ENCODE measurements at regions not wholly inside any gene's neighbourhood (a gene's known extent, or its start where the extent isn't known, plus 50 kb on each side); places are given as distances from the start of the nearest gene placed in this dataset.
A peak's percentile ranks its signal among the peaks of the same experiment; 100 is the strongest.

DNA sequence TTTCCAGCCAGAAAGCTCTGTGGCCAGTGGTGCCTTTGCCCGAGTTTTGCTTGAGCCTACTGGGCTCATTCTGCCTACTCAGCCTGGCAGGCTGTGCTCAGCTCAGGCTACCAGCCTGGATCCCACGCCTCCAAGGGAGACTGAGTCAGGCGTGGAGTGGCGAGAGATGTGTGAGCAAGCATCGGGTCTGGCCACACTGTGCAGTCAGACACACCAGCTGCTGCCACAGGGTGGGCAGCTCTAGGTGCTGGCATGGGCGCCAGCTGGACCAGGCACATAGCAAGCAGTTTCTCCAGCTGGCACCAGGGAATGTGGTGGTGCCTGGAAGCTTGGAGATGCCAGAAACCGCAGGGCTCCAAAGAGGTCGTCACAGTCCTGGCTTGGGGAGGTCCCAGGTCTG lies 498.5 kb upstream of the CNTN4 start:
- no peak overlapping the region for H3K4me3 ChIP-seq (ENCODE audit: low read length)
- no peaks in the 10 kb centered on the region for H3K4me1 ChIP-seq (ENCODE audit: control insufficient read depth, insufficient read depth, low read length)
- WGBS (ENCODE audit: insufficient coverage, low lambda C conversion rate), result no CpG with 5 or more reads among the region's 8 CpGs
- no peaks in the 10 kb centered on the region for H3K9me3 ChIP-seq (ENCODE audit: control insufficient read depth, low read depth, low read length)
- H3K36me3 ChIP-seq (ENCODE audit: control insufficient read depth, insufficient read depth, low read length), result no peaks in the 10 kb centered on the region
- no peaks in the 10 kb centered on the region for H3K27me3 ChIP-seq (ENCODE audit: control insufficient read depth, insufficient read depth, low read length)
- no peak for DNase-seq
- H3K27ac ChIP-seq (ENCODE audit: low read length), result no peak overlapping the region

GRCh38 chr3:1600700-1601418 lies 497.8 kb upstream of the CNTN4 start:
- WGBS (ENCODE audit: insufficient coverage, low lambda C conversion rate), result 92% methylated on average over 4 of the region's 22 CpGs
- Histone ChIP-seq H3K4me1 (ENCODE audit: control insufficient read depth, insufficient read depth, low read length) (no peaks in the 10 kb centered on the region), H3K4me3 (ENCODE audit: low read length) (no peak overlapping the region), H3K9me3 (ENCODE audit: control insufficient read depth, low read depth, low read length) (no peaks in the 10 kb centered on the region), H3K27me3 (ENCODE audit: control insufficient read depth, insufficient read depth, low read length) (no peaks in the 10 kb centered on the region), H3K36me3 (ENCODE audit: control insufficient read depth, insufficient read depth, low read length) (no peaks in the 10 kb centered on the region), H3K27ac (ENCODE audit: low read length) (no peak overlapping the region)
- no peak for DNase-seq

DNA sequence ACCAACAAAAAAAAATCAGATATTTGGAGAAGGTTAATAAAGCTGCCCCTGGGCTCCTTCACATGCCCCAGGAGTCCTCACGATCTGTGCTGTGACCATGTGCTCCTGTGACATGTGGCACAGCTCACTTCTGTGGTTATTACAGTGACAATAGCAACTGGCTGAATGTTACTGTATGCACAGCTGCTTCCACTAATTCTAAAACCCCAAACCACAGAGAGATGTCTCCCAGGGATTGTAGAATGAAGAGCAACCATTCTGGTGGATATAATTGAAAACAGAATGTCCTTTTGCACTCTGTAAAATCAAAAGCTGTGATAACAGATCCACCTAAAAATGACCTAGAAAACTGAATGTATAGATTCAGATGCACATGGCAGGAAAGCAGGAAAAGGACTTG lies 489.2 kb upstream of the CNTN4 start:
- Histone ChIP-seq H3K36me3 (ENCODE audit: control insufficient read depth, insufficient read depth, low read length) (no peaks in the 10 kb centered on the region), H3K4me1 (ENCODE audit: control insufficient read depth, insufficient read depth, low read length) (no peaks in the 10 kb centered on the region), H3K4me3 (ENCODE audit: low read length) (no peak overlapping the region), H3K9me3 (ENCODE audit: control insufficient read depth, low read depth, low read length) (no peaks in the 10 kb centered on the region), H3K27me3 (ENCODE audit: control insufficient read depth, insufficient read depth, low read length) (no peaks in the 10 kb centered on the region), H3K27ac (ENCODE audit: low read length) (no peak overlapping the region)
- no peak for DNase-seq
- no CpG with 5 or more reads among the region's 1 CpG for WGBS (ENCODE audit: insufficient coverage, low lambda C conversion rate)

DNA sequence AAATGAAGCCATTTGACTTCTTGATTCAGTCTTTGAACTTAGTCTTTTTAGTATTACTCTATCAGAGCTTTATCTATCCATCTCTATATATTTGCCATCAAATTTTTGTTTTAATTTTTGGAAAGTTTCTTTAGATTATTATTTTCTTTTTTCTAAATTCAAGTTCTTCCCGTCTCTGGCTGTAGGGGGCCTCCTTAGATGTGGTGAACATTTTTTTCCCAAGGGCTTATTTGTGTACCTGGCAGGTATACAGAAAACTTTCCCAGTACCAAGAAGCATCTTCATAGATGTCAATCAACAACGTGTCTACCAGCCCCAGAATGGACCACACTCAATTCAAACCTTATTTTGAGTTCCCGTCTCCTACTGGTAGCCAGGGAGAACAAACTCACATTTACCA lies 486.8 kb upstream of the CNTN4 start:
- Histone ChIP-seq H3K27ac (ENCODE audit: low read length) (no peak overlapping the region), H3K4me1 (ENCODE audit: control insufficient read depth, insufficient read depth, low read length) (no peaks in the 10 kb centered on the region), H3K9me3 (ENCODE audit: control insufficient read depth, low read depth, low read length) (no peaks in the 10 kb centered on the region), H3K36me3 (ENCODE audit: control insufficient read depth, insufficient read depth, low read length) (no peaks in the 10 kb centered on the region), H3K4me3 (ENCODE audit: low read length) (no peak overlapping the region), H3K27me3 (ENCODE audit: control insufficient read depth, insufficient read depth, low read length) (no peaks in the 10 kb centered on the region)
- WGBS (ENCODE audit: insufficient coverage, low lambda C conversion rate), result 100% methylated on average over 1 of the region's 3 CpGs
- DNase-seq, result no peak

DNA sequence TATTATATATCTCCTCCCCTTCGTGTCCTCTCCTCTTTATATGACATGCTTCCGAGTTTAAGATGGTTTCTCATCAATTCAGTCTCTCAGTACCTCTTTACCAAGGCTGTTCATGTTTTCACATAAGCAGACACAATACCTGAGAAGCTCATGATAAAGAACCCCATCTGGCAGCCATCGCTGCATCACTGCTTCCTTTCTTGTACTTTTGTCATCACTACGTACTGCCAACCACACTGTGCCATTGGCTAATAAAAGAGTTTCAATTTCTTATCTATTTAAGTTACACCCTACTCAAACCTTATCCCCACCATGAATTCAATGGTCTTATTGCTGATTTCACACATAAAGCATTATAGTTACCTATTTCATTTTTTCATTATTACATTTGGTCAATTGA lies 484.7 kb upstream of the CNTN4 start:
- no peaks in the 10 kb centered on the region for H3K4me1 ChIP-seq (ENCODE audit: control insufficient read depth, insufficient read depth, low read length)
- H3K36me3 ChIP-seq (ENCODE audit: control insufficient read depth, insufficient read depth, low read length), result no peaks in the 10 kb centered on the region
- no peaks in the 10 kb centered on the region for H3K27me3 ChIP-seq (ENCODE audit: control insufficient read depth, insufficient read depth, low read length)
- no peak overlapping the region for H3K27ac ChIP-seq (ENCODE audit: low read length)
- no peak for DNase-seq
- H3K9me3 ChIP-seq (ENCODE audit: control insufficient read depth, low read depth, low read length), result no peaks in the 10 kb centered on the region
- no CpG with 5 or more reads among the region's 4 CpGs for WGBS (ENCODE audit: insufficient coverage, low lambda C conversion rate)
- no peak overlapping the region for H3K4me3 ChIP-seq (ENCODE audit: low read length)

DNA sequence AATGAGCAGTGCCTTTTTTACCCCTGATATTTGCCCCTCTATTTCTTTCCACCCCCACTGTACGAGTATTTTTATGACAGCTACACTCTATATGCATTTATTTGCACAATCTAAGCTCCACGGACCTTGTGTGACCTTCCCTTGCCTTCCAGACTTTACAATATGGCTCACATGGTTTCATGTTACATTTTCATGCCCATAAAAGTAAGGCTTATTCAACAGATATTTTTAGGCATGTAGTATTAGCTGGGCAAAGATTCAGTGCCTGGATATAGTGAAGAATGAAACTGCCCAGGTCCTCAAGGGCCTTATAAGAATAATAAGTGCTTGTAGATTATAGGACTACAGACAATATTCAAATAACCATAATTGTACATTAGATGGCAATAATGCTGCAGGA lies 481.9 kb upstream of the CNTN4 start:
- H3K27ac ChIP-seq (ENCODE audit: low read length), result no peak overlapping the region
- no peak for DNase-seq
- no CpG with 5 or more reads among the region's 2 CpGs for WGBS (ENCODE audit: insufficient coverage, low lambda C conversion rate)

GRCh38 chr3:1623896-1624295 lies 474.8 kb upstream of the CNTN4 start:
- no CpG with 5 or more reads among the region's 2 CpGs for WGBS (ENCODE audit: insufficient coverage, low lambda C conversion rate)
- no peak for DNase-seq
- no peaks in the 10 kb centered on the region for H3K4me1 ChIP-seq (ENCODE audit: control insufficient read depth, insufficient read depth, low read length)

More for the DNA sequence above, 481.9 kb upstream of the CNTN4 start:
- Histone ChIP-seq H3K27me3 (ENCODE audit: control insufficient read depth, insufficient read depth, low read length) (no peaks in the 10 kb centered on the region), H3K4me1 (ENCODE audit: control insufficient read depth, insufficient read depth, low read length) (no peaks in the 10 kb centered on the region), H3K9me3 (ENCODE audit: control insufficient read depth, low read depth, low read length) (no peaks in the 10 kb centered on the region), H3K36me3 (ENCODE audit: control insufficient read depth, insufficient read depth, low read length) (no peaks in the 10 kb centered on the region), H3K4me3 (ENCODE audit: low read length) (no peak overlapping the region)

GRCh38 chr3:1632128-1632527 lies 466.5 kb upstream of the CNTN4 start:
- Histone ChIP-seq H3K27me3 (ENCODE audit: control insufficient read depth, insufficient read depth, low read length) (no peaks in the 10 kb centered on the region), H3K9me3 (ENCODE audit: control insufficient read depth, low read depth, low read length) (no peaks in the 10 kb centered on the region), H3K27ac (ENCODE audit: low read length) (no peak overlapping the region), H3K4me1 (ENCODE audit: control insufficient read depth, insufficient read depth, low read length) (no peaks in the 10 kb centered on the region), H3K4me3 (ENCODE audit: low read length) (no peak overlapping the region), H3K36me3 (ENCODE audit: control insufficient read depth, insufficient read depth, low read length) (no peaks in the 10 kb centered on the region)
- 61% methylated on average over 4 of the region's 7 CpGs for WGBS (ENCODE audit: insufficient coverage, low lambda C conversion rate)
- DNase-seq, result peak in 1 of 2 donors; percentile 6

More at GRCh38 chr3:1623896-1624295, 474.8 kb upstream of the CNTN4 start:
- H3K9me3 ChIP-seq (ENCODE audit: control insufficient read depth, low read depth, low read length), result no peaks in the 10 kb centered on the region
- no peak overlapping the region for H3K27ac ChIP-seq (ENCODE audit: low read length)
- H3K36me3 ChIP-seq (ENCODE audit: control insufficient read depth, insufficient read depth, low read length), result no peaks in the 10 kb centered on the region
- H3K4me3 ChIP-seq (ENCODE audit: low read length), result no peak overlapping the region
- no peaks in the 10 kb centered on the region for H3K27me3 ChIP-seq (ENCODE audit: control insufficient read depth, insufficient read depth, low read length)

DNA sequence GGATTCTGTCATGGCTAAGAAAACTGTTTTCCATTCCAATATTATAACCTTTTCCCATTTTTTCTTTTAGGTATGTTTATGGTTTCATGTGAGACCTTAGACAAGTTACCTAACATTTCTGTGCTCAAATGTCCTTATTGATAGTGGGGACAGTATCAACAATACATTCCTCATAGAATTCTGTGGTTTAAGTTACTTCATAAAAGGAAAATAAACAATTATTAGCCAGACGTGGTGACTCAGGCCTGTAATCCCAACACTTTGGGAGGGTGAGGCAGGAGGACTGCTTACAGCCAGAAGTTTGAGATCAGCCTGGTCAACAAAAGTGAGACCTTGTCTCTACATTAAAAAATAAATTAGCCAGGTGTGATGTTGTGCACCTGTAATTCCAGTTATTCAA lies 436.8 kb upstream of the CNTN4 start:
- DNase-seq, result no peak
- no CpG with 5 or more reads among the region's 1 CpG for WGBS (ENCODE audit: insufficient coverage, low lambda C conversion rate)
- Histone ChIP-seq H3K4me3 (ENCODE audit: low read length) (no peak overlapping the region), H3K27ac (ENCODE audit: low read length) (no peak overlapping the region), H3K36me3 (ENCODE audit: control insufficient read depth, insufficient read depth, low read length) (no peaks in the 10 kb centered on the region), H3K9me3 (ENCODE audit: control insufficient read depth, low read depth, low read length) (no peaks in the 10 kb centered on the region), H3K27me3 (ENCODE audit: control insufficient read depth, insufficient read depth, low read length) (no peaks in the 10 kb centered on the region), H3K4me1 (ENCODE audit: control insufficient read depth, insufficient read depth, low read length) (no peaks in the 10 kb centered on the region)

DNA sequence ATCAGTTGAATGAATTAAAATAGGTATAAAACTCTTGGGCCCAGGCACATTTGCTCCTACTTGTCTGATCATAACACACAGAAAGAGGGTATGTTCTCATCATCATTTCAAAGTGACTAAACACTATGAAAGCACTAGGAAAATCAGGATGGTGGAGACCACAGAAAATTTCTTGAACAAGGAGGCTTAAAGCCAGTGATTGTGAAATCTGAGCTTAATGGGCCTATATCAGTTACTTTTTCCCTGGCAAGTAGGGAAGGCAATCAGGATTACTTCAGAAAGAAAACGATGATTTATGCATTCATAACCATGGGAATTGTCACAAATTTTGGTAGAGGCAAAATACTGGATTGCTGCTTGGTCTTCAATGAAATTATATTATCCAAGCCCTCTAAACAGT lies 434.4 kb upstream of the CNTN4 start:
- WGBS (ENCODE audit: insufficient coverage, low lambda C conversion rate), result no CpG with 5 or more reads among the region's 1 CpG

DNA sequence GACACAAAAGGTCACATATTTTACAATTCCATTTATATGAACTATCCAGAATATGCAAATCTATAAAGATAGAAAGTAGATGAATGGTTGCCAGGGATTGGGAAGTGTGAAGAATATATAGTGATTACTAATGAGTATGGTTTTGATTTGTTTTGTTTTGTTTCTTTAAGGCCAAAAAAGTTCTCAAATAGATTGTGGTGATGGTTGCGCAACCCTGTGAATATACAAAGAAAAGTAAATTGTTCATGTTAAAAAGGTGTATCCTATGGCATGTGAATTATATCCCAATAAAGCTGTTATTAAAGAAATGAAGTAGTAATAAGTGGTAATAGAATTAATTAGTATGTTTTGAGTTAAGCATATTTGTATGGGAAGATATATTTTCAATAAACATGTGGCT lies 431.8 kb upstream of the CNTN4 start:
- 100% methylated on average over 1 of the region's 1 CpG for WGBS (ENCODE audit: insufficient coverage, low lambda C conversion rate)
- H3K27ac ChIP-seq (ENCODE audit: low read length), result no peak overlapping the region
- no peaks in the 10 kb centered on the region for H3K36me3 ChIP-seq (ENCODE audit: control insufficient read depth, insufficient read depth, low read length)
- no peaks in the 10 kb centered on the region for H3K9me3 ChIP-seq (ENCODE audit: control insufficient read depth, low read depth, low read length)
- H3K4me1 ChIP-seq (ENCODE audit: control insufficient read depth, insufficient read depth, low read length), result no peaks in the 10 kb centered on the region
- no peak overlapping the region for H3K4me3 ChIP-seq (ENCODE audit: low read length)
- DNase-seq, result no peak
- H3K27me3 ChIP-seq (ENCODE audit: control insufficient read depth, insufficient read depth, low read length), result no peaks in the 10 kb centered on the region

More for the DNA sequence above, 434.4 kb upstream of the CNTN4 start:
- Histone ChIP-seq H3K27ac (ENCODE audit: low read length) (no peak overlapping the region), H3K9me3 (ENCODE audit: control insufficient read depth, low read depth, low read length) (no peaks in the 10 kb centered on the region), H3K4me3 (ENCODE audit: low read length) (no peak overlapping the region), H3K4me1 (ENCODE audit: control insufficient read depth, insufficient read depth, low read length) (no peaks in the 10 kb centered on the region), H3K36me3 (ENCODE audit: control insufficient read depth, insufficient read depth, low read length) (no peaks in the 10 kb centered on the region), H3K27me3 (ENCODE audit: control insufficient read depth, insufficient read depth, low read length) (no peaks in the 10 kb centered on the region)
- no peak for DNase-seq

Measured in large intestine (tissue), 3 donors.